Tibial nerve (tissue), 4 donors: ENCODE measurements at regions not wholly inside any gene's neighbourhood (a gene's known extent, or its start where the extent isn't known, plus 50 kb on each side); places are given as distances from the start of the nearest gene placed in this dataset.

Source experiments
- DNase-seq, 2 donors: peaks; one replicate each; pipeline ENCODE4 v3.0.0-alpha.2; 2019; ENCODE audit warnings: low spot score in 2 of 2
- H3K27ac ChIP-seq, 4 donors: fragments of 200-600 bp; sonication (generic) in 3 of 4; one replicate each; pipeline ENCODE4 v1.5.1; 2017 to 2019; ENCODE audit warnings: mild to moderate bottlenecking in 1 of 4
- H3K27me3 ChIP-seq, 2 donors: fragments of 200-600 bp; sonication (generic) in 1 of 2; one replicate each; pipeline versions ENCODE4 v1.5.1 to v1.6.0; 2017 to 2019
- H3K36me3 ChIP-seq, 3 donors: fragments of 200-600 bp; sonication (generic); one replicate each; pipeline ENCODE4 v1.5.1; 2018 to 2019
- H3K4me1 ChIP-seq, 4 donors: fragments of 200-600 bp; sonication (generic) in 3 of 4; one replicate each; pipeline ENCODE4 v1.5.1; 2017 to 2019
- H3K4me3 ChIP-seq, 4 donors: fragments of 200-600 bp; sonication (generic) in 3 of 4; one replicate each; pipeline ENCODE4 v1.5.1; 2017 to 2019; ENCODE audit warnings: mild to moderate bottlenecking in 1 of 4, moderate library complexity in 1 of 4
- H3K9me3 ChIP-seq, 4 donors: fragments of 200-600 bp; sonication (generic) in 3 of 4; one replicate each; pipeline ENCODE4 v1.5.1; 2017 to 2019
- EP300 ChIP-seq, 2 donors: sonication (generic); formaldehyde crosslinking; IDR thresholded peaks; one replicate each; pipeline ENCODE4 v1.6.1; 2017; ENCODE audit warnings: antibody characterized with exemption in 2 of 2, mild to moderate bottlenecking in 1 of 2
- POLR2A ChIP-seq, 2 donors: fragments of 450-650 bp; IDR thresholded peaks; one replicate each; pipeline ENCODE4 v1.6.1; 2017; ENCODE audit warnings: antibody characterized with exemption in 2 of 2, mild to moderate bottlenecking in 2 of 2, moderate library complexity in 2 of 2
- WGBS, 2 donors: methylation state at CpG; one replicate each; pipeline ENCODE4 v1.1.5; 2018; 5-methylcytosine and 5-hydroxymethylcytosine counted together
- TF ChIP-seq, protein P1 (sequence below), 5 experiments: fragments of 200-600 bp in 3 of 5; fragments of 450-650 bp in 2 of 5; sonication (generic) in 3 of 5; IDR thresholded peaks; one replicate each; pipeline ENCODE4 v1.5.1; 2016 to 2019; ENCODE audit warnings: antibody characterized with exemption in 5 of 5, mild to moderate bottlenecking in 3 of 5, moderate library complexity in 2 of 5

DNA sequence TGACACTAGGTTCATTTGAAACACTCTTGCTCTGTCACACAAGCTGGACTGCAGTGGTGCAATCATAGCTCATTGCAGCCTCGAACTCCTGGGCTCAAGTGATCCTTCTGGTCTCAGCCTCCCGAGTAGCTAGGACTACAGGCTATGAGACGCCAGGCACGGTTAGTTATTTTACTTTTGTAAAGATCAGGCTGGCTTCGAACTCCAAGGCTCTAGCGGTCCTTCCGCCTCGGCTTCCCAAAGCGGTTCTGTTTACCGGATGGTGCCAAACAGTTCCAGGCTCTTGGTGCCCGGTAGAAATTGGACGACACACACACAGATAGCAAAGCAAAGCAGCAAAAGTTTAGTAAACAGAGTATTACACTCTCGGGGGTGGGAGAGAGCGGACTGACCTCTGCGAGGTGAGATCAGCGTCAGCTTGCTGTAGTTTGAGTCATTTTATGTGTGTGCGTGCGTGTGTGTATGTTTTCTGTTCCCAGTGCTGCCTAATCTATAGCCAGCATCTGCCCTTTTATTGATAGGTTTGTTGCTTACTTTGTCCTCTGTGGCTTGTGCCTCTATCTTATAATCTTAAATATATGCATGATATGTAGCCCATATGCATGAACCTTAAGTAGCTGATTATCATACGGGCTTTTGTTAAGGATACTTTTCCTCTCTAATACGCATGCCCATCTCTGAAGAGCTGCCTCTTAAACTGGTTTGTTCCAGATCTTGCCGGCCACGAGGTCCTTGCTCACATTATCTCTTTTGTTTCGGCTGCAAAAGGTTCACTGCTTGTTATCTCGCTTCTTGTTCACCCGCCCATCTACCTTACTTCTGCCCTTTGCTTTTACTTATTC, 75.2 kb downstream of the OR2B2 start:
- DNase-seq = peak in 1 of 2 donors; percentile 61
- Histone ChIP-seq H3K9me3 (no peaks in the 10 kb centered on the region), H3K4me1 (peaks cover 0 to 32% (median 6%) of the 10 kb centered on the region in 4 donors), H3K27ac (peak overlapping the region; percentile 91 to 100 (median 94)), H3K36me3 (no peaks in the 10 kb centered on the region), H3K27me3 (no peaks in the 10 kb centered on the region), H3K4me3 (peak overlapping the region; percentile 67 to 92 (median 80))
- TF ChIP-seq POLR2A (IDR thresholded peaks at IDR 0.05) (peak; percentile 61 to 64), EP300 (IDR thresholded peaks at IDR 0.05) (peak in 1 of 2 donors; percentile 91)
- TF ChIP-seq, protein P1, sequence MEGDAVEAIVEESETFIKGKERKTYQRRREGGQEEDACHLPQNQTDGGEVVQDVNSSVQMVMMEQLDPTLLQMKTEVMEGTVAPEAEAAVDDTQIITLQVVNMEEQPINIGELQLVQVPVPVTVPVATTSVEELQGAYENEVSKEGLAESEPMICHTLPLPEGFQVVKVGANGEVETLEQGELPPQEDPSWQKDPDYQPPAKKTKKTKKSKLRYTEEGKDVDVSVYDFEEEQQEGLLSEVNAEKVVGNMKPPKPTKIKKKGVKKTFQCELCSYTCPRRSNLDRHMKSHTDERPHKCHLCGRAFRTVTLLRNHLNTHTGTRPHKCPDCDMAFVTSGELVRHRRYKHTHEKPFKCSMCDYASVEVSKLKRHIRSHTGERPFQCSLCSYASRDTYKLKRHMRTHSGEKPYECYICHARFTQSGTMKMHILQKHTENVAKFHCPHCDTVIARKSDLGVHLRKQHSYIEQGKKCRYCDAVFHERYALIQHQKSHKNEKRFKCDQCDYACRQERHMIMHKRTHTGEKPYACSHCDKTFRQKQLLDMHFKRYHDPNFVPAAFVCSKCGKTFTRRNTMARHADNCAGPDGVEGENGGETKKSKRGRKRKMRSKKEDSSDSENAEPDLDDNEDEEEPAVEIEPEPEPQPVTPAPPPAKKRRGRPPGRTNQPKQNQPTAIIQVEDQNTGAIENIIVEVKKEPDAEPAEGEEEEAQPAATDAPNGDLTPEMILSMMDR (IDR thresholded peaks at IDR 0.05) = no peak
- WGBS, 2 donors = 0 to 2% methylated on average over 25 of the region's 25 CpGs

DNA sequence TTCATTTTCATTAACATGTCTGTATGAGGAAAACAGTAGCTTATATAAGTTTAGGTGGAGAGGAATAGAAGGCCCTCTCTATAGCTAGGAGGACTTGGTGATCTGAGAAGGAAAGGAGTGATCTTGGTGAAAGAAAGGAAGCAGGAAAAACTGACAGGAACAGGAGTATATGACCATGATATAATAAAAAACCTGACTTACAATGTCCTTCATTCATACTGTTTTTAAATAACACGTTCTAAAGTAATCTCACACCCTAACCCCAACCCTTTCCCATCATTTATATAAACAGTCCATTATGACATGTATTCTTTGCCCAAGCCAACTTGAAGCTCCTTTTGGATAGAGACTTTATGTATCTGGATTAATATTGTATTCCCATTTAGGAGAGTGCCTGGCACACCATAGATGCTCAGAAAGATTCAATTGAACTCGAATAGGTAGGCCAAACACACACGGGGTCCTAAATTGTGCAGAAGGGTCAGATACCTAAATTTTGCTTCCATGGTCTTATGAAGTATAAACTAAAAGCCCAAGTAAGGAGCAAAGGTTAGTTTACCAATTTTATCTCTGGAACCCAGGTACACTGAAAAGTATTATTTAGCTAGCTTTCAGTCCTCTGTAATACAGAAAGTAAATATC, 75.9 kb downstream of the OR2B2 start:
- WGBS, 2 donors = 20 to 31% methylated on average over 3 of the region's 3 CpGs
- H3K9me3 ChIP-seq = no peaks in the 10 kb centered on the region
- DNase-seq = no peak
- H3K4me1 ChIP-seq = peaks cover 0 to 36% (median 6%) of the 10 kb centered on the region in 4 donors
- no peaks in the 10 kb centered on the region for H3K36me3 ChIP-seq
- H3K4me3 ChIP-seq = peak overlapping the region; percentile 67 to 92 (median 80)
- peak overlapping the region in 3 of 4 donors; percentile 91 to 100 (median 97) for H3K27ac ChIP-seq
- TF ChIP-seq POLR2A (IDR thresholded peaks at IDR 0.05) (no peak), EP300 (IDR thresholded peaks at IDR 0.05) (no peak)
- TF ChIP-seq, protein P1 (IDR thresholded peaks at IDR 0.05) = no peak
- no peaks in the 10 kb centered on the region for H3K27me3 ChIP-seq

DNA sequence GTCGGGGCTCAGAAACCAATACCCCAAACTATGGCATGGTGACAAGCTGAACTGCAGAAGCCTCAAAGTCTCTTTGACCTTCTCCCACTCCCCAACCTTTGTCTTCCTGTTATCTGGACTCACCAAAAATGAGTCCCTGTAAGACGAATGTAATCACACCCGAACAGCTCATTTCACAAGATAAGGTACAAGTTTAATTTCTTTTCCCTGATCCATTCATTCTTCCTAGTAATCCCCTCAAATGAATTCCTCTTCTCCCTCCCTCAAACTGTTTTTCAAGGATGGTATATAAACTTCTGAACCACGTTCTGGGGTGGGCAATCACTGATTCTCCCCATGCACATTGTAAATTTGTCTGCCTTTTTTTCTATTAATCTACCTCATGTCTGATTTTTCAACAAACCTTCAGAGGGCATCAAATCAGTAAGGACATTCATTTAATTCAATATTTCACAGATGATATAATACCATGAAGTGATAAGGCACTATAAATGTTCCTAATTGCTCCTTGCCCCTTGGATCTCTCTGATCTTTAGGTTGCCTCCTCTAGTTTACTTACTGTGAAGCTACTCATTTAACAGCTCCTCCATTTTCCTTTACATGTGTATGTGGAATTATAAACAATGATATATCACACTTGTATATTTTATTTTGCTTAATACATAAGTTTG, 77.2 kb downstream of the OR2B2 start:
- Histone ChIP-seq H3K36me3 (no peaks in the 10 kb centered on the region), H3K4me1 (peaks cover 0 to 43% (median 6%) of the 10 kb centered on the region in 4 donors), H3K9me3 (no peaks in the 10 kb centered on the region), H3K27me3 (no peaks in the 10 kb centered on the region), H3K4me3 (no peak overlapping the region), H3K27ac (peak overlapping the region in 1 of 4 donors; percentile 100)
- WGBS, 2 donors = 75 to 78% methylated on average over 4 of the region's 4 CpGs
- no peak for DNase-seq
- TF ChIP-seq EP300 (IDR thresholded peaks at IDR 0.05) (no peak), POLR2A (IDR thresholded peaks at IDR 0.05) (no peak)

DNA sequence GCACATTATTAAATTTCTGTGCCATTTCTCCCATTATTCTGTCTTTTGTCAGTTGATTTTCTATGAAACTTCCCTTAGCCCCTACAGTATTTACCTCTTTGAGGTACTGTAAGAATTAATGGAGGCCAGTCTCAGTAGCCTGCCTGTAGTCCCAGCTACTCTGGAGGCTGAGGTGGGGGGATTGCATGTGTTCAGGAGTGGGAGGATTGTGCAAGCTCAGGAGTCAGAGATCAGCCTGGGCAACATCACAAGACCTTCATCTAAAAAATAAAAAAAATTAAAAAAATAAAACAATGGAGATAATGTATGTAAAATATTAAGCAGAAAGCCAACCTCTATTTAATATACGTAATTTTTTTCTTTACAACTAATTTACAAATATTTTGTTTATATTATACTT, 77.8 kb downstream of the OR2B2 start:
- WGBS, 2 donors = 93 to 98% methylated on average over 1 of the region's 1 CpG
- no peak overlapping the region for H3K27ac ChIP-seq
- no peak for DNase-seq

More for the DNA sequence above, 77.8 kb downstream of the OR2B2 start:
- Histone ChIP-seq H3K27me3 (no peaks in the 10 kb centered on the region), H3K4me3 (no peak overlapping the region), H3K36me3 (no peaks in the 10 kb centered on the region), H3K4me1 (peaks cover 0 to 40% (median 6%) of the 10 kb centered on the region in 4 donors), H3K9me3 (no peaks in the 10 kb centered on the region)
- TF ChIP-seq POLR2A (IDR thresholded peaks at IDR 0.05) (no peak), EP300 (IDR thresholded peaks at IDR 0.05) (no peak)
- TF ChIP-seq, protein P1 (IDR thresholded peaks at IDR 0.05) = no peak
